Femur (tissue), 1 donor: ENCODE measurements at regions not wholly inside any gene's neighbourhood (a gene's known extent, or its start where the extent isn't known, plus 50 kb on each side); places are given as distances from the start of the nearest gene placed in this dataset.
"Not testable (repeated sequence)": the region's sequence is repeated elsewhere in the genome, so short reads cannot be mapped to it uniquely, and the experiment has no call there.

Experiments used
- DNase-seq: peaks from one replicate; pipeline ENCODE4 v3.0.0-alpha.2; 2017

DNA sequence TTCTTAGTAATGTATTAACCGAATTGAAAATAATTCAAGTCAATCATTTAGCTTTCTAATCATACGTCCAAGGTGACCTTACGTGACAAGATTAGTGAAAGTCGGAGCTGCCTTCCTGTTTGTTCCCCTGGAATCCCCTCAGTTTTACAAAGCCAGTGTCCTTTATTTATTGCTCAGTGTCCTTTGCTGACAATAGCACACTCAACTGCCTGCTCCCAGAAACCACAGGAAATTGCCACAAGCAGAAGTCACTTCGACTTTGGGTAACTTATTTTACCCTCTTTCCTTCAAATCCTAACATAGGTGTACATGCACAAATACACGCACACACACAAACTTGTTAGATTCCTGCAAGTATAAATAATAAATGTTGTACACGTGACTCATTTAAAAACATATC lies 1167.7 kb upstream of the ADGRB3 start:
- DNase-seq: no peak

DNA sequence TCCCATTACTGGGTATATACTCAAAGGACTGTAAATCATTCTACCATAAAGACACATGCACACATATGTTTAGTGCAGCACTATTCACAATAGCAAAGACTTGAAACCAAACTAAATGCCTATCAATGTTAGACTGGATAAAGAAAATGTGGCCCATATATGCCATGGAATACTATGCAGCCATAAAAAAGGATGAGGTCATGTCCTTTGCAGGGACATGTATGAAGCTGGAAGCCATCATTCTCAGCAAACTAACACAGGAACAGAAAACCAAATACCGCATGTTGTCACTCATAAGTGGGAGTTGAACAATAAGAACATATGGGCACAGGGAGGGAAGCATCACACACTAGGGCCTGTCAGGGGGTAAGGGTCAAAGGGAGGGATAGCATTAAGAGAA lies 1172.4 kb upstream of the ADGRB3 start:
- not testable (repeated sequence) for DNase-seq

DNA sequence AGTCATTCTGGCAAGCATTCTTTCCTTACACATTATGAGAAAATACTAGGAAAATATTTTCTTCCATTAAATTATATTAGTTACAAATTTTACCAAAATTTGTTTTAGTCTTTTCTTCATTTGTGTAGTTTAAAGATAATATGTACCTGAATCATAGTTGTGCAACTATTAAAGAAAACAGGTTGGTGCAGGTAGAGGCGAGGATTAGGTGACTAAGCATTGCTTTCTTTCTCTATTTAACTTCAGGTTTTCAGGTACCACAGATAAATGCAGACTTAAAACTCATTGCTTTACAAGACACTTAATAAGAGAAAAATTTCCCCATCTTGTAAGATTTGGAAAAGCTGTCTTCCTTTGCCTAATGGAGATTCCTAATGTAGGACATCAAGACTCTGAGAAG lies 1175.5 kb upstream of the ADGRB3 start:
- DNase-seq: no peak

DNA sequence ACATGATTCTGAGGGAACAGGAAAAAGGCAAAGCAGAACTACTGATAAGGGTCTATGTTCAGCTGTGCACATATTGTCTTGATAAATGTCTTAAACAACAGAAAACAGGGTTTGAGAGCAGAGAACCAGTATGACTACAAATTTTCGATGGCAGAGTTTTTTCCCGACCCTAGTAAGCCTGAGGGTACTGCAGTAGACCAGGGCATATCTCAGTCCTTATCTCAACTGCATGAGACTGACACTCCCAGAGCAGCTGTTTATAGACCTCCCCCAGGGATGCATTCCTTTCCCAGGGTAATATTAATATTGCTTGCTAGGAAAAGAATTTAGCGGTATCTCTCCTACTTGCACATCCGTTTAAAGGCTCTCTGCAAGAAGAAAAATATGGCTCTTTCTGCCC lies 1176.8 kb upstream of the ADGRB3 start:
- no peak for DNase-seq

DNA sequence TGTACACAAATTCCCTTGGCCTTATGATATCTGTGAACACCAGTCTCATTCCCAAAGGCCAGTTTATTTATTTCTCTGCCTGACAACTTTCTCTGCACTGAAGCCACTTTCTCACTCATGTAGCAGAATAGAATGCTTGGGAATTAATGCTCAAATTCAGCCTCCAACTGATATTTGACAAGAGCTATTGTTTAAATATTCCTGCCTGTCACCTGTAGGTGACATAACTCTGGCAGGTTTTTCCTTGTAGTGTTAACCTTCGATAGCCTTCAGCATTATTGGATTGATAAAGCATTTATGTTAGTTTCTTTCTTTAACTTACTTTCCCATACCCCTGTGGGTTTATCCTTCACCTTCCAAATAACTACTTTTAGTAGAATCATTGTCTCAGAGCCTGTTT lies 1183.2 kb upstream of the ADGRB3 start:
- DNase-seq: no peak

DNA sequence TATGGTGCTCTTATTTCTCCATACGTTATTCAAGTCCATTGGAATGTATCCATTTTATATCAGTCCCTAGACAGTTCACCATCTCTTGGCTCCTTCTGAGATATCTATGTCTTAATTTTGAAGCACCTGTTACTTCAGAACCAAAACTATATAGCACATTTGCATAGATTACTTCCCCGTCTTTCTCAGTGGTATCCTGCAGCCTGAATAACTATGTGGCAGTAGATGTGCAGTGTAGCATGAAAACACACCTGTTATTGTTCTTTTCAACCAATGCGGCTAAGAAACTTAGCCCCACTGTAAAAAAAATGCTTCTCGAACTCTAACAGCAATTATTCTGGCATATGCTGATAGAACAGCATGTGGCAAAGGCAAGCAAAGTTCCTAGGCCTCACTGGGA lies 1184.4 kb upstream of the ADGRB3 start:
- no peak for DNase-seq

DNA sequence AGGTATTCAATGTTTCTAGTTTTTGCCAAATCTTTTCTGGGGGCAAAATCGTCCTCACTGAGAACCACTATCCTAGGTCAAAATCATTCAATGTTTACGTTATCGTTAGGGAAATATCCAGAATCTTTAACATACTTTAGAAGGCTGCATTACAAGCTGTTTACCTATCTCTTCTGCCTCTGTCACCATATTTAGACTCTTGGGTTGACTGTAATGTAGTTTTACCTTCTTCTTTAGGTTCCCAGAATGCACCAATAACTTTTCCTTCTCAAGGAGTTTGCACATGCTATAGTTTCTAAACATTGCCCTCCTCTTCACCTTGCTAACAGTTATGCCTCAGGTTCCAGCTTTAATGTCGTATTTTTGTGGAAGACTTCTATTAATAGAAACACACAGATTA lies 1185.5 kb upstream of the ADGRB3 start:
- DNase-seq: no peak

DNA sequence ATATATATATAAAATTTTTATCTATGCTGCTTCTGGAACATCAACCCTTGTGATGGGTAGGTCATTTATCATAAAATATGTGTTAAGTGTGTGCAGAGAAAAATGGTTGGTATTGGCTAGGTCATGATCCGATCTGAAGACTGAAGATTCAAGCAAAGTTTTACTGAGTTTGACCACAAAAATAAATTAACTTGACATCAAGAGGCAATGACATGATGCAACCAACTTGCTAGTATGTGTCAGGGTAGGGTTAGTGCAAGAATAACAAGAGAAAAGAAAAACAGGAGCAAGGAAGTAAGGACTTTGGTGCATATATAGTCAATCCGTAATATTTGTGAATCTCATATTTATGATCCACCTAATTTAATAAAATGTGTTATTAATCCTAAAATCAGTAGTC lies 1202.0 kb upstream of the ADGRB3 start:
- DNase-seq: no peak

DNA sequence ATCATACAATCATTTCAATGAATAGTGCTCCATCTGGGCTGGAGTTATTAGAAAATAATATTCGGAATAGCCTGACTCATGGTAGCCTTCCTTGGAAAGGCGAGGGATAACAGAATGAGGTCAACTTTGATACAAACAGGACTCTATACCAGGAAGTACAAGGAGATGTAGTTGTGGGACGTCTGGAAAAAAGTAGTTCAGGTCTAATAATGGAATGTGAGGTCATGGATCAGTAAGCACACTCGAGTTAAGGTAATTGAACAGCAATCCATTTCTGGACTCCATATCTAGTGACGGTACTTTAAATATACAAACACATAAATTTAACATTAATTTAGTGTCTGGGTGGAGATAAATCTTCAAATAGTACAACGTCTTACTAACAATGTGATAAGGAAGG lies 1204.0 kb upstream of the ADGRB3 start:
- no peak for DNase-seq

DNA sequence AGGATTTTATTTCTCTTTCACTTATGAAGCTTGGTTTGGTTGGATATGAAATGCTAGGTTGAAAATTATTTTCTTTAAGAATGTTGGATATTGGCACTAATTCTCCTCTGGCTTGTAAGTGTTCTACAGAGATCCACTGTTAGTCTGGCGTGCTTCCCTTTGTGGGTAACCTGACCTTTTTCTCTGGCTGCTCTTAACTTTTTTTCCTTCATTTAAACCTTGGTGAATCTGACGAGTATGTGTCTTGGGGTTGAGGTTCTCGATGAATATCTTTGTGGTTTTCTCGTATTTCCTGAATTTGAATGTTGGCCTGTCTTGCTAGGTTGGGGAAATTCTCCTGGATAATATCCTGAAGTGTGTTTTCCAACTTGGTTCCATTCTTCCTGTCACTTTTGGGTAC lies 1208.4 kb upstream of the ADGRB3 start:
- DNase-seq: not testable (repeated sequence)

DNA sequence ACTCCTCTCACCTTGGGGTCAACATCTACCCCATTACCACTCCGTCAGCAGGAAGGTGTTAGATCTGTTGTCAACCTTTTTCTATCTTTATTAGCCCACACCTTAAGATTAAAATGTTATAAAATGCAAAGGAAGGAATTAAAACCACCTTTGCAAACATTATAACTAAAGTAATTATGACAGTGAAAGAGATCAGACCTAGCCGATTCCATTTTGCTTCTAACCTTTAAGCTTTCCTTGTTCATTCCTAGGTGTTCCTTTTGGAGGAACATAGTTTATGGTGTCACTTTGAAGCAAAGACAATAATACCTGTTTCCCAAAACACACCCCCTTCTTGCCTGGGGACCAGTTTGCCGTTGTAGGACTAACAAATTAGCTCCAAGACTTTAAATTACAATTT lies 1223.0 kb upstream of the ADGRB3 start:
- DNase-seq: no peak

DNA sequence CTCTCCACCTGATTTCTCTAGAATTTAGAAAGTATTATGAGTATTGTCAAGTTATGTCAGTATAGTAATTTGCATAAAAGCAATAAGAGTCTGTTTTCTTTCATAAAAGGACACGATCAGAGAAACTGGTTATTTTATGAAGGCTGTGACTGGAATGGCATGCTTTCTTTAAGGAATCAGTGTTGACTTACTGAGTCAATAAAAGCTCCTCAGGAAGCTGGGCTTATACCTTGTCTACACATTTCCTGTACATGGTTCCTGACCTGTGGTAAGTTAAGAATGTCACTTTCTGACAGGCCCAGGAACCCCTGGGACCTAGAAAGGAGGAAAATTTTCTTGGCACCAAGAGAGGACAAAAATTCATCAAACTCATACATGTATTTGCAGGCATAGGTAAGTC lies 1224.0 kb upstream of the ADGRB3 start:
- DNase-seq: no peak

DNA sequence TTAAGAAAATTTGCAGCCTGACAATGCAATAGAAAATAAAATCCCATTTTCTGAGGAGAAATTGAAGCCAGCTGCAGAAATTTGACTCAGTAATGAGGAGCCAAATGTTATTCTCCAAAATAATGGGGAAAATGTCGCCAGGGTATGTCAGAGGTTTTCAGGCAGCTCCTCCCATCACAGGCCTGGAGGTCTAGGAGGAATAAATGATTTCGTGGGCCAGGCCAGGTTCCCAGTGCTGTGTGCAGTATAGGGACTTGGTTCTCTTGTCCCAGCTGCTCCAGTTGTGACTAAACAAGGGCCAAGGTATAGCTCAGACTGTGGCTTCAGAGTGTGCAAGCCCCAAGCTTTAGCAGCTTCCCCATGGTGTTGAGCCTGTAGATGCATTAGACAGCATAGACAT lies 1240.8 kb upstream of the ADGRB3 start:
- DNase-seq: no peak

DNA sequence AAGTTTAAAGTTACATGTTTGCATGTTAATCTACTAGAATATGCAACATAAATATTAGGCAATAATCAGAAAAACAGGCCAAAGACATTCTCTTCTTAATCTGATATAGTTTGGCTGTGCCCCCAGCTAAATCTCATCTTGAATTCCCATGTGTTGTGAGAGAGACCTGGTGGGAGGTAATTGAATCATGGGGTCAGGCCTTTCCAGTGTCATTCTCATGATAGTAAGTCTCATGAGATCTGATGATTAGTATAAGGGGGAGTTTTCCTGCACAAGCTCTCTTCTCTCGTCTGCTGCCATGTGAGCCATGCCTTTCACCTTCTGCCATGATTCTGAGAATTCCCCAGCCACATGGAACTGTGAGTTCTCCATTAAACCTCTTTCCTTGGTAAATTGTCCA lies 1241.7 kb upstream of the ADGRB3 start:
- no peak for DNase-seq

DNA sequence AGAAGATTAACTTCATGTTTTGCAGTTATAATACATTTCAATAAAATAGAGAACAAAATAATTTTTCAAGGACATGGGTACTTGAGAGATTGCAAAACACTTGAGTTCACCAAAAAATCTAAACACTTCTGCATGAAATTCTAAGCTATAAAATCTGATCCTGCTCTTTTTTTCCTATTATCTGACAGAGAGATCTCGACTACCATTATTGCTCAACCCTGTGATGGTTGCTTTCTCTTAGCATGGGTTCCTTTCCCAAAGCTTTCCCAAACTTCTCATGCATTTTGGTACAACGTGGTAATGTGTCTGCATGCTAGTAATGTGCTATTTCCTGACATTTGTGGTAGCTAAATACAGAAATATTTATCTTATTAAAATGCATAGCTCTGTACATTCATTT lies 1243.1 kb upstream of the ADGRB3 start:
- DNase-seq: no peak

DNA sequence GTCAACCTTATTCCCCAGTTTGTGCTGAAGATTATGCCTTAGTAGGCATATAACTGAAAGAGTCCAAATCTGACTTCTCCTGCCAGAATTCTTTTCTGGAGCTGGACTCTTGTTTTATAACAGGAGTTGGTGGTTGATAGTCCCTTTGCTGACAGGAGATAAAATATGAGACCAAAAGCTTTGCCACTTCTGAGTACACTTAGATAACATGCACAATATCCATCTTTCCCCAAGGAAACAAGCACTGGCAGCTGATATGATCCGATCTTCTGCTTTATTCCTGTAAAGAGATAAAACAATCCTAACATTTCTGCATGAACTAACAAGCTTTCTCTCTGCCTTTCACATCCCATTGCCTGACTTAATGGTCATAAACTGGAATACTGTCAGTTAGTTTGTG lies 1265.4 kb upstream of the ADGRB3 start:
- no peak for DNase-seq

DNA sequence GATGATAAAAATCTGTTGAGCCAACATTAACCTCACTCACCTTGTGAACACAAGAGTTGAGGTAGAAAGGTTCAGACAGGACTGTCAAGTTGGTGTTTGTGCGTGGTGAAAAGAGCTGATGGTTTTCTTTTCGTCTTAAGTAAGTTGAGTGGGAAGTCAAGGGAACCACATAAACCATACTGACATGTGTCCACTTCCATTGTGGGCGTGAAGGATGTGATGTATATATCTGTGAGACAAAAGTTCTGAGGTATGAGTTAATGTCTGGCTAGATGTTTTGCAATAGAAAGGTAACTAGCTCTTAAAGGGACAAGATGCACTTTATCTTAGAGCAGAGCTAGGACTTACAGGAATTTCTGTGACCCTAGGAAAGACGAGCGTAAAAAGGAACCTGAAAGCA lies 1272.1 kb upstream of the ADGRB3 start:
- DNase-seq: no peak

DNA sequence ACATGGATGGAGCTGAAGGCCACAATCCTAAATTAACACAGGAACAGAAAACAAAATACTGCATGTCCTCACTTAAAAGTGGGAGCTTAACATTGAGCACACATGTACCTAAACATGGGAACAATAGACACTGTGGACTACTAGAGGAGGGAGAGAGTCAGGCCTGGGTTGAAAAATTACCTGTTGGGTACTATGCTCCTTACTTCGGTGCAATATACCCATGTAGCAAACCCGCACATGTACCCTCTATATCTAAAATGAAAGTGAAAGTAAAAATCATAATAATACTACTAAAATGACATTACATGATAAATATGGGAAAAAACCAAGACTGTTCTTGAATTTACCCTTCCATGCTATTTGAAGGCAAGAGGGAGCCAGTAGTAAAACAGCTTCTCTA lies 1273.8 kb upstream of the ADGRB3 start:
- DNase-seq: no peak

DNA sequence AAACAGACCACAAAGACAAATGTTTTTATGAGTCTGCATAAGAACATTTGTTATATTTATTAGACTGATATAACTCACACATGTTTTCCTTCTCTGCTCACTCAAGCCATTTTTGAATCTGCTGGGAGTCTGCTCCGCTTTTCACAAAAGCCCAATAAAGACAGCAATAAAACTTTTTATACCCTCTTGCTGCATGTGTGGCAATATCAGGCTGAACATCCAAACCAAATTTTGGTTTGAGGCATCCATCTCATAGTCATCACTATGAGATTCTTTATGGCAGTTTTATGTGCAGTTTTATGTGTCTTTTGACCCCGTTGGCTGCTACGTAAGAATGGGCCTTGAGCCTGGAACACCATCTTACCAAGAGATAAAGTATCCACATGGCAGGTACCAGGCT lies 1276.8 kb upstream of the ADGRB3 start:
- no peak for DNase-seq

DNA sequence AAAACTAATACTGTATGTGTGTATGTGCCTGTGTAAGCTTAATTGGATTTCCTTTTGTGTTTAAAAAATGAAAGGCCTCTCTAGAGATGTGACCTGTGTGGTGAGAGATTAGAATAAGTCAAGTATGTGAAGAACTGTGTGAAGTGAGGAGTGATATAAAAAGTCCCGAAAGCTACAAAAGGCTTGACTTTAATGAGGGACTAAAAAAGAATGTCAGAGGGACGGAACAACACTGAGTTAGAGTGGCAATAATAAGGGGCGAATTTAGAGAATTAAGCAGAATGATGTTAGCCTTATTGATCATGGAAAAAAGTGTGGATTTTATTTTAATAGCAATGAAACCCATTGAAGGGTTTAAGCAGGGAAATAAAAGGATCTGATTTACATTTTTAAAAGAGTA lies 1281.2 kb upstream of the ADGRB3 start:
- DNase-seq: no peak

DNA sequence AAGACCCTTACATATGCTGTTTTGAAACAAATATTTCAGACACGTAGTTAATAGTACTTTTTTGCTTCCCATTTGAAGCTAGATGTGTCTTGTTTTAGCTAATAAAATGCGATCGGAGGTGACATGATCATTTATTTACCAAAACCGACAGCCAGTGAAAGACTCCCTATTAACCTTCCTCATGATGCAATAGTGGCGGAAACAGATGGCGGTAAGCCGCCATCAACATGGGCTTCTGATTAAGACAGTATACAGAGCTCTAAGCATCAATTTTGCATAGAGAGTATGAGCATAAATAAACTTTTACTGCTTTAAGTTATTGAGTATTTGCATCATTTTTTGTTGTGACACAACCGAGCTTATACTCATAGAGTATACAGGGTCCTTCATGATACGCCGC lies 1282.4 kb upstream of the ADGRB3 start:
- no peak for DNase-seq

DNA sequence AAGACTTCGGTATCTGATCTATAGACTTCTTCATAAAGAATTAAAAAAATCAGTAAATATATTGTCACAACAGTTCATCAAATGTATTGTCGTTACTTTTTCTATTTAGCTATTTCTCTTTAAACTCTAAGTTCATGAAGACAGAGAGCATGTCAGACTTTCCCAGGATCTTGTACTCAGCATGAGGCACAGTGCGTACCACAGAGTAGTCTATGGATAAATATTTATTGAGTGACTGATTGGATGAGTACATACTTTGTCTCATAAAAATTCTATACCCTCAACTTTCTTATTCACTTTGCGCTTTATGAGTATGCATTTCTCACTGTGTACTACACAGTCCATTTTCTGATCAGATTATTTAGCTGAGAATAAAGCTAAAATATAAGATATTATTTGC lies 1284.4 kb upstream of the ADGRB3 start:
- no peak for DNase-seq

DNA sequence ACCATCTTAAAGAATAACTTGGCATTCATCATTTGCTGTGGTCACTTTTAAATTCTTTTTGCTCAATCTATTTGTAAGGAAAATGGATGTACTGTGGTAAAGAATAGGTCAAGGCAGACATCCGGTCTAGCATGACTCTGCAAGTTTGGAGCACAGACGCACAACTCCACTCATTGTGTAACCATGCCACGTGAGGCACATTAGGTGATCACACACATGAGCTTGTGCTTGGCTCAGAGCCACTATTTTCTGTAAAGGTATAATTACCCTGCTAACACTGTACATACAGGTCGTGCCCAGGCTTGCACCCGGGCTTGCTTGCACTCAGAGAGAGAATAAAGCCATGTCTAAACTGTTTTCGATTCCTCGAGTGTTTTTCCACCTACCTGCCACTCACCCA lies 1289.1 kb upstream of the ADGRB3 start:
- DNase-seq: no peak

DNA sequence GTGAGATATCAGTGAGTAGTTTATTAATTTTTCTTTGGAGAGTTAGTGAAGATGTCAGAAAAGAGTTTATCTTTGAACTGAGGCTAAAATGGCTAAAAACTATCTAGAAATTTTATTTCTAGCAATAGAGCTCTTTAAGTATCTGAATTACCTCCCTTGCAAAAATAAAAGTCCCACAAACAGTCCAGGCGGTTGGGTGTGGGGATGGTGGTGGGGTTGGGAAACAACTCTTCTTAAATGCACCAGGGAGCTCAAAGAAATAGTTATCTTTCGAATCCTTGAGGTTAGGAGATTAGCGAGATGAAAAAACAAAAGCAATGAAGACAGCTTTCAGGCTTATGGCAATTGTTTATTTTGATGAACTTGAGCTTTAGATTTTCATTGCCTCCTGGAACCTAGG lies 1299.1 kb upstream of the ADGRB3 start:
- DNase-seq: no peak

DNA sequence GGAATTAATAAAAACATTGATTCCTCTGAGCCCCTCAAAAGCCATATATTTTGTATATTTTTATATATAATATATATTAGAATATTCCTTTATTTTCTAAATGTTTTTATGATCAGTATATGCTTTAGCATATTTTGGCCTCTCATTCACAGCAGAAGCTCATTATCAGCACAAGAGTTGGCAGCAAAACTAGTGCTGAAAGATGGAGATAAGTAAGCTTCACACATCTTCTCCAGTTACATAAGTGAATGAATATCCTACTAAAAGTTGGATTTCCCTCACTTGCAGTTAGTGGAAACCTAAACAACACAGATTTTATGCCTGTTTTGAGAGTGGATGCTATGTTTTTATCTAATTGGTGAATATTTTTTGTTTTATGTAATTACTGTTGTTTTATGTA lies 1303.8 kb upstream of the ADGRB3 start:
- no peak for DNase-seq

DNA sequence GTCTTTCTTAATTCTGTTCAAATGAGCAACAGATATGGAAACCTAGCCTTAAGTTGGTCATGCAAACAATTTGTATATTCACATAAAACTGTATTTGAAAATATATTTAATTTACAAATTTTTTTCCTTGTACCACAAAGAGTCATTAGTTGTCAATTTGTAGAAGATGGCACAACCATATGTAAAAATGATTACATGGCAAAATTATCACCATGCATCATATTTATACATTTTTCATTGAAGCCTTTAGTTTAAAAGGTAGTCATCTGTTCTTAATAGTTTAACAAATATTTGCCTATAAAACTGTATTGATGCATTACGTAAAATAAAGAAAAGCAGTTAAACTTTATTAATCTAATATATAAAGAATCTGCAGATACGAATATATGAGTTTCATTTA lies 1306.8 kb upstream of the ADGRB3 start:
- no peak for DNase-seq
